Middle frontal gyrus (tissue), 1 donor: ENCODE measurements at regions not wholly inside any gene's neighbourhood (a gene's known extent, or its start where the extent isn't known, plus 50 kb on each side); places are given as distances from the start of the nearest gene placed in this dataset.
"Not testable (repeated sequence)": the region's sequence is repeated elsewhere in the genome, so short reads cannot be mapped to it uniquely, and the experiment has no call there.

Experiments used
- DNase-seq: peaks from one replicate; pipeline ENCODE4 v3.0.0-alpha.2; 2015; ENCODE audit warnings: low spot score; ENCODE audit errors: extremely low spot score

GRCh38 chr10:106392778-106393177 lies 771.7 kb downstream of the SORCS1 start:
- DNase-seq, result no peak

DNA sequence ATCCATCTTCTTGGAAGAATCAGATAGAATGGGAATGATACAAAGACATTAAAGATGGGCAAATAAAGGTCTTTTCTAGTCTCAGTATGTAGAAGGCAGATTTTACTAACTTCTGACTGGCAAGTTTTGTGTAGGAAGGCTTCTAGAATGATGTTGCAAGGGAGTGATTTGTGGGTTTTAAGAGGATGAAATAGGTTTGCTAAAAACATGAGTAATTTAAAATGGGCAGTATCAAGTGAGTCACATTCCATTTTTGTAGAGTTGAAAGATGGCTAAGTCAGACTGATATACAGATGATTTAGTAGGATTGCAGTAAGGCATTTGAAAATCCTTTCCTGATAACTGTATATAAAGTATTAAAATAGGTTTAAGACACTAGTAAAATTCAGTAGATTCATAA lies 777.4 kb downstream of the SORCS1 start:
- DNase-seq, result no peak

DNA sequence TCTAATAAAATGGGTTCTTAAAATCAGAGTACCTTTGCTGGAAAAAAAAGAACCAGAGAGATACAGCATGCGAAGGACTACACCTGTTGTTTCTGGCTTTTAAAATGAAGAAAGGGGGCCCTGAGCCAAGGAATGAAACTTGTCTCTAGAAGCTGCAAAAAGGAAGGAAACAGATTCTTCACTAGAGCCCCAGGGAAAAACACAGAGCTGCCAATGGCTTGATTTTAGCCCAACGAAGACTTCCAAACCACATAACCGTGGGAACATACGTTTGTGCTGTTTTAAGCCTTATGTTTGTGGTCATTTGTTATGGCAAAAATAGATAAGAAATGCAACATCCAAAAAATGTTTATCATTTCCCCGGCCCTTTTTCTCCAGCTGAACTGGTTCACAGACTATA lies 780.0 kb downstream of the SORCS1 start:
- DNase-seq, result no peak

GRCh38 chr10:106380706-106381105 lies 783.8 kb downstream of the SORCS1 start:
- DNase-seq, result no peak

GRCh38 chr10:106378251-106378650 lies 786.3 kb downstream of the SORCS1 start:
- DNase-seq, result no peak

GRCh38 chr10:106370751-106371150 lies 793.8 kb downstream of the SORCS1 start:
- no peak for DNase-seq

- DNase-seq, result no peak
Observed at GRCh38 chr10:106360870-106361269, 803.6 kb downstream of the SORCS1 start.

GRCh38 chr10:106355450-106355849 lies 809.1 kb downstream of the SORCS1 start:
- DNase-seq, result no peak

DNA sequence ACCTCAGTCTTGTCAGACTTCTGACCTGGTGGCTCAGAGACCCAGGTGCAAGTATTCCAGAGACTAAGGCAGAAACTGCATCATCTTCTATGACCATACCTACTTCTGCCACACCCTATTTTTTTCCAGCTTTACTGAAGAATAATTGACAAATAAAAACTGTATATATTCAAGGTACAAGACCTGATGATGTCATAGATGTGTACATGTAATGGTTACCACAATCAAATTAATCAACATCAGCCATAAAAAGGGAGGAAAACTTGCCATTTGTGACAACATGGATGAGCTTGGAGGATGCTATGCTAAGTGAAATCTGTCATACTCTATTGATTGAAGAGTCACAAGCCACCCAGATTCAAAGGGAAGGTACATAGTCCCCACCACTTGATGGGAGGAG lies 815.6 kb downstream of the SORCS1 start:
- DNase-seq, result no peak

GRCh38 chr10:106347547-106347946 lies 817.0 kb downstream of the SORCS1 start:
- DNase-seq, result no peak

- DNase-seq, result not testable (repeated sequence)
Observed at GRCh38 chr10:106343539-106343938, 821.0 kb downstream of the SORCS1 start.

GRCh38 chr10:106341356-106341755 lies 823.1 kb downstream of the SORCS1 start:
- DNase-seq, result no peak

- DNase-seq, result no peak
Observed at GRCh38 chr10:106338486-106338885, 826.0 kb downstream of the SORCS1 start.

DNA sequence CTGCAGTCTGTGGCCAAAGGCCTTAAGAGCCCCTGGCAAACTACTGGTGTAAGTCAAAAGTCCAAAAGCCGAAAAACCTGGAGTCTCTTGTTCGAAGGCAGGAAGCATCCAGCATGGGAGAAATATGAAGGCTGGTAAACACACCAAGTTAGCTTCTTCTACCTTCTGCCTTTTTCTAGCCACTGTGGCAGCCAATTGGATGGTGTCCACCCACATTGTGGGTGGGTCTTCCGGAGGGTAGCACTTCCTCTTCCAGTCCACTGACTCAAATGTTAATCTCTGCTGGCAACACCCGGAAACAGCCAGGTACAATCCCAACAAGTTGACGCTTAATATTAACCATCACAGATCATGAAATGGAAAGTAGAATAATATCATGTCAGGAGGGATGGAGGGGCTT lies 827.6 kb downstream of the SORCS1 start:
- DNase-seq, result no peak

DNA sequence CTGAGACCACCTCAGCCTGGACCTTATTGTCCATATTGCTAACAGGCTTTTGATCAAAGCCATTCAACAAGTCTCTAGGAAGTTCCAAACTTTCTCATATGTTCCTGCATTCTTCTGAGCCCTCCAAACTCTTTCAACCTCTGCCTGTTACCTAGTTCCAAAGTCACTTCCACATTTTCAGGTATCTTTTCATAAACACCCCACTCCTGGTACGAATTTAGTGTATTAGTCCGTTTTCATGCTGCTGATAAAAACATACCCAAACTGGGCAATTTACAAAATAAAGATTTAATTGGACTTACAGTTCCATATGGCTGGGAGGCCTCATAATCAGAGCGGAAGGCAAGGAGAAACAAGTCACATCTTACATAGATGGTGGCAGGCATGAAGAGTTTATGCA lies 836.8 kb downstream of the SORCS1 start:
- no peak for DNase-seq

DNA sequence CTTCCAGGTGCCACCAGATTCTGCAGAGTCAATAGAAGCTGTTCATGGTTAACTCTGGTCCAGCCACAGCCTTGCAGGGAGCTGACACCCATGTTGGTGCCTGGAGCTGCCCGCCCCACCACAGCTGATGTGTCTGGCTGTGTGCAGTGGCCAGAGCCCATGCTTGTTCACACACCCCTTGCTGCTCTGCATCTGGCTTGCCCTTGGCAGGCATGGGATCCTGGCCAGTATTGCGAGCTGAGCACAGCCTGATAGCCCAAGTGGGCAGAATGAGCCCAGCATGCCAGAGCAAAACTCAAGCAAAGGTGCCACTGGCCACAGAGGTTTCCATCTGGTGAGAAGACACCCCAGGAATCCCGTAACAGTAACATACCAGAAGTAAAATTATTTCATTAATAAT lies 843.6 kb downstream of the SORCS1 start:
- no peak for DNase-seq

DNA sequence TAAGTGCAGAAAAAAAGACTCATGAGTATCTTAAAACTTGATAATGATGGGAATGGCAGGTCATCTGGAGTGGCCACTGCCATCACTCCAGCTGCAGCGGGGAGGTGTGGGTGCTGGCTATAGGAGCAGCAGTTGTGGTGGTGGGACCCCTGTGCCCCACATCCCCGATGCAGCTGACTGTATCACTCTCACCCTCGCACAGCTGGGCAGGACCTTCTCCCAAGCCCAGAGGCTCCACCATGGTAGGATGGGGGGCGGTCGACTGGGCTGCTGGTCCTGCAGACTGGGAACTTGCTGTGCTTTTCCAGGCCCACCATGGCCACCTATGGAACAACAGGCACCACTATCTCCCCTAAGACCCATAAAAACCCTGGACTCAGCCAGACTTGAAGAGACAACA lies 844.4 kb downstream of the SORCS1 start:
- no peak for DNase-seq

DNA sequence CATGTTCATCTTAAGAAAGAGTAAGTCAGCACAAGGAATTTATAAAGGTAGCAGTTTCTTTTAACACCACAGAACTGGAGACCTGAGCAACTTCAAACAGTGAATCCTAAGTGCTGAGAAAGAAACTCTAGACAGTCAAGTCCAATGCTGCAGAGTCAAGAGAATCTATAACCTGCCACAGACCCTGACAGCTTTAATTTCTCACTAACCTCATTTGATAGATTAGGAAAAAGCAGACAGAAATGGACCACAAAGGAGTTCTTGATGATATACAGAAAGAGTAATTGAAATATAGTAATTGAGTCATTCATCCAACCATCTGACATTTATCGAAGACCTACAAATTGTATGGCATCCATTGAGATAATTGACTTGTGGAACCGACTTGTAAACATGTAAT lies 847.0 kb downstream of the SORCS1 start:
- no peak for DNase-seq

- no peak for DNase-seq
Observed at GRCh38 chr10:106313041-106313440, 851.5 kb downstream of the SORCS1 start.

DNA sequence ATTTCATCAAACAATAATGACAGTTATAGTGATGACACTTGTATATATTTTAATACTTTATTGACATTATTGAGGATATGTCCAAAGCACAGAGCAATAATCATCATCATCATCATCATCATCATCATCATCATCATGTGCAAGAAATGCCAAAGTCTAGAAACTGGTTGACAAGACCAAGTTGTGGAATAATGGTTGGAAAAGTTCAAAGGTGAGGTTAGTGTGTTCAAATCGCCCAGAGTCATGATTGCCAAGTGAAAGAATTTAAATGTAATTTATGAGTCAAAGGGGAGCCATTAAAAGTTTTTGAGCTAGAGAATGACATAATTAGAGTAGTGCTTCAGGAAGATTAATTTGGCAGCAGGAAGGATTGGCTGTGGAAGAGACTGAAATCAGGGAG lies 852.4 kb downstream of the SORCS1 start:
- DNase-seq, result no peak

DNA sequence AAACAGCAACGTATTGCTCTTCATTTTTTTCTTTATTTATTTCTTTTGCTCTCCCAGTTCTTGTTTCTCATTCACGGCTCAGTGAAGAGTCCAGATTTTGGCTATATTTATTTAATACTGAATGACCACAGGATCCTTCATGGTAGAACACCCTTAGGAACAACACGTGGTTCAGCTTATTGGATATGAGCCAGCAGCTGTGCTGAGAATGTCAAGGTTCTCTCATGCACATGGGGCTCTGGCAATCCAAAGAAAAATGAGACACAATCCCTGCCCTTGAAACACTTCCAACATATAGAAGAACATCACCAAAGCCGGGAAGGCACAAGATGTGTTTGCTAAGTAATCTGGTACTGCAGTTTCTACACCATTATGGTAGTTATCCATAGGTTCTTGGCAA lies 852.9 kb downstream of the SORCS1 start:
- no peak for DNase-seq

DNA sequence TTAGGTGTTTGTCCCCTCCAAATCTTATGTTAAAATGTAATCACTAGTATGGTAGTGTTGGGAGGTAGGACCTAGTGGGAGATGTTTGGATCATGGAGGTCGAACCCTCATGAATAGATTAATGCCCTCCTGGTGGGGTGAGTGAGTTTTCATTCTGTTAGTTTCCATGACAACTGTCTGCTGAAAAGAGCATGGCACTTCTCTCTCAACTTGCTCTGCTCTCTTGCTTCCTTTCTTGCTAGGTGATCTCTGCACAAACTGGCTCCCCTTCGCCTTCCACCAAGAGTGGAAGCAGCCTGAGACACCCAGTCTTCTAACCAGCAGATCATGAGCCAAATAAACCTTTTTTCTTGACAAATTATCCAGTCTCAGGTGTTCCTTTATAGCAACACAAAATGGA lies 853.9 kb downstream of the SORCS1 start:
- no peak for DNase-seq

DNA sequence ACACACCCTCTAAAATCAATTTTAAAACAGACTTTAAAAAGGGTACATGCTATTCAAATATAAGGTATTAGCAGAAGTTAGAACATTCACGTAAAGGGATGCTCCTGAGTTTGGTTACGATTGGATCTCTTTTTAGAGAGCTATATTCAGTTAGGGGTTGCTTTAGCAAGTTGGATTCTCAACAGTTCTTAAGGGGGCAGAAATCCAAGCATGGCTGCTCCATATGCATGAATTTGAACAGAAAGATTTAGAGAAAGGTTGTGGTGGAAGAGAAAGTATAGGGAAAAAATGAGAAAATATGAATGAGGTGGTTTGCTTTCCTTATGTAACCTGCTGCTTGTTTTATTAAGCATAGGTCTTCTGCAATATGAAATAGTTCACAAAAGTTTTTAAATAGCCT lies 855.1 kb downstream of the SORCS1 start:
- DNase-seq, result no peak

DNA sequence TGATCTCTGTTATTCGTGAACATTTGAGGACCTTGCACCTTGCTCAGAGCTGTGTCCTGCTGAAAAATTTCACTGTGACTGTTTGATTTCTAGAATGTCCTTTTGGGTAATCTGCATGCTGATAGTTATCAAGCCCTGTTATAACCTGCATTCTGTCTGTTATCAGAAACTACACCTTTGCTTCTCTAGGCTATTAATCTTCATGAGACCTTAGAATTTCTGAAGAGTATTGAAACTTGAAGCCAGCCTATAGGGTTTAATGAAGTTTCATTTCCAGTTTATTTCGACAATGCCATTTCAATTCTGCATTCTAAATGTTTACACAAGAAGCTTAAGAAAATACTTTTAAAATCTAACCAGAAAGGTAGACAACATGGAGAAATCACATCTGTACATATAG lies 856.2 kb downstream of the SORCS1 start:
- no peak for DNase-seq
